ENCODE measurements at regions not wholly inside any gene's neighbourhood (a gene's known extent, or its start where the extent isn't known, plus 50 kb on each side); places are given as distances from the start of the nearest gene placed in this dataset.

DNA sequence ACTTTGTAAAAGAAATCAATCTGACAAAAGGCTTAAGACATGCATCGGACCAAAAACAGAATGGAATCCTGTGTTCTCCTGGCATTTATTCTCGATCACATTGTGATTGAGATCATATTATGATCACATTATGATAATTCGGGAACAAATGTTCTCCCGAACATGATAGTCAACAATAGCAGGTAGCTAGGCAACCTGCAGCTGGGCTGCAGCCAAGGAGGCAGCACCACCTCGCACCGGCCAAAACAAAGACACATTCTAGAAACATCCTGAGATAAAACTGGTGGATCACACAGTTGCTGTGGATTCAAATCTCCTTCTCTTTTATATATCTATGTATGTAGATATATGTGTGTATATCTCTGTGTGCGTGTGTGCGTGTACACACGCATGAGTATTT is 480.6 kb upstream of the CYLC2 start:
- Histone ChIP-seq H3K9ac (replicated peaks in 1 of 4; ENCODE audit: extremely low read depth in 1 of 4, low read depth in 3 of 4, low read length in 3 of 4) (no peak overlapping the region), H3K4ac (replicated peaks; ENCODE audit: insufficient read length, low read depth, low read length) (no peak overlapping the region), H3K4me2 (ENCODE audit: insufficient read depth in 1 of 2, low read depth in 2 of 2, low read length in 2 of 2) (no peak overlapping the region), H3K14ac (ENCODE audit: insufficient read length) (no peak overlapping the region), H2BK20ac (ENCODE audit: low read length) (no peak overlapping the region), H4K8ac (ENCODE audit: extremely low read depth, insufficient read depth, low read length) (no peak overlapping the region), H3K4me3 (ENCODE audit: extremely low read depth in 1 of 4, insufficient read depth in 2 of 4, low read depth in 3 of 4, low read length in 4 of 4) (no peak overlapping the region), H2AFZ (ENCODE audit: low read length) (no peak overlapping the region), H3K23ac (ENCODE audit: insufficient read length) (no peak overlapping the region), H3K9me3 (ENCODE audit: insufficient read depth in 2 of 2, low read depth in 1 of 2, low read length in 1 of 2) (no peaks in the 10 kb centered on the region), H2BK5ac (ENCODE audit: low read depth, low read length) (no peak overlapping the region), H3K27me3 (replicated peaks in 1 of 4; ENCODE audit: control insufficient read depth in 3 of 4, extremely low read depth in 1 of 4, insufficient read depth in 3 of 4, low read length in 3 of 4) (no peaks in the 10 kb centered on the region), H4K91ac (replicated peaks; ENCODE audit: insufficient read length, low read length) (no peak overlapping the region), H3K27ac (ENCODE audit: low read depth, low read length) (no peak overlapping the region), H2BK120ac (replicated peaks; ENCODE audit: low read depth, low read length) (no peak overlapping the region), H4K20me1 (replicated peaks in 1 of 2; ENCODE audit: control insufficient read depth in 1 of 2, insufficient read depth in 2 of 2, low read length in 2 of 2) (no peaks in the 10 kb centered on the region), H2BK12ac (ENCODE audit: low read depth, low read length) (no peak overlapping the region), H3K23me2 (ENCODE audit: low read depth, low read length) (no peaks in the 10 kb centered on the region), H3K4me1 (replicated peaks in 1 of 4; ENCODE audit: control insufficient read depth in 3 of 4, insufficient read depth in 4 of 4, low read length in 3 of 4) (no peaks in the 10 kb centered on the region), H3K18ac (ENCODE audit: extremely low read depth, low read length) (no peak overlapping the region), H2BK15ac (ENCODE audit: low read length) (no peak overlapping the region), H3K56ac (replicated peaks; ENCODE audit: insufficient read length, low read depth, low read length) (no peak overlapping the region), H2AK5ac (ENCODE audit: low read depth, low read length) (no peak overlapping the region), H3K36me3 (ENCODE audit: control insufficient read depth in 2 of 4, insufficient read depth in 4 of 4, low read length in 3 of 4) (no peaks in the 10 kb centered on the region), H3K79me1 (ENCODE audit: low read depth, low read length) (no peaks in the 10 kb centered on the region), H3K79me2 (ENCODE audit: control insufficient read depth in 1 of 2, insufficient read depth in 2 of 2, low read length in 2 of 2) (no peaks in the 10 kb centered on the region), H4K5ac (ENCODE audit: insufficient read length, low read depth, low read length) (no peak overlapping the region)
- ChIA-PET POLR2A (ENCODE audit: partially characterized antibody) (no interaction called here), CTCF (ENCODE audit: partially characterized antibody) (no interaction called here)
- DNase-seq (ENCODE audit: low read depth in 1 of 2, low spot score in 2 of 2) (no peak), FAIRE-seq (no peak)
- WGBS, 2 experiments (ENCODE audit: extremely low coverage in 1 of 2, insufficient coverage in 1 of 2, insufficient read length in 1 of 2, insufficient replicate concordance in 2 of 2, low coverage in 1 of 2, low lambda C conversion rate in 2 of 2, missing lambda C conversion rate in 1 of 2), result 92% methylated on average over 9 of the region's 9 CpGs; no CpG with 5 or more reads in 1 of the 2 experiments
- no peak for TF ChIP-seq CTBP2 (IDR thresholded peaks at IDR 0.05; ENCODE audit: borderline replicate concordance, insufficient read depth, insufficient read length, low read length)
- no peak for TF ChIP-seq ATF3 (IDR thresholded peaks at IDR 0.05; ENCODE audit: insufficient read depth, low read depth, low read length)
- no peak for TF ChIP-seq KDM1A (IDR thresholded peaks at IDR 0.05; ENCODE audit: borderline replicate concordance, low read length)
- TF ChIP-seq SIN3A (conservative IDR thresholded peaks at IDR 0.05 in 1 of 2, IDR thresholded peaks at IDR 0.05 in 1 of 2; ENCODE audit: low read depth in 1 of 2, low read length in 2 of 2), result no peak
- TF ChIP-seq TAF1 (IDR thresholded peaks at IDR 0.05; ENCODE audit: low read depth, low read length), result no peak
- TF ChIP-seq RAD21 (IDR thresholded peaks at IDR 0.05 in 1 of 2, conservative IDR thresholded peaks at IDR 0.05 in 1 of 2; ENCODE audit: low read depth in 2 of 2, low read length in 2 of 2), result no peak
- TF ChIP-seq CREB1 (IDR thresholded peaks at IDR 0.05), result no peak
- no peak for TF ChIP-seq ZNF274 (IDR thresholded peaks at IDR 0.05; ENCODE audit: borderline replicate concordance, extremely low read depth, low read length)
- TF ChIP-seq CHD1 (IDR thresholded peaks at IDR 0.05; ENCODE audit: low read depth, low read length), result no peak
- TF ChIP-seq KDM4A (IDR thresholded peaks at IDR 0.05; ENCODE audit: low read depth, low read length, severe bottlenecking), result no peak
- no peak for TF ChIP-seq POLR2AphosphoS5 (IDR thresholded peaks at IDR 0.05; ENCODE audit: low read depth, low read length)
- no peak for TF ChIP-seq CBX8 (IDR thresholded peaks at IDR 0.05; ENCODE audit: borderline replicate concordance, low read depth, low read length)

Measured in H1 (cell line).